GM12878 (cell line): ENCODE measurements at regions not wholly inside any gene's neighbourhood (a gene's known extent, or its start where the extent isn't known, plus 50 kb on each side); places are given as distances from the start of the nearest gene placed in this dataset.

Source experiments
- ATAC-seq: fragments of 200-7000 bp; cut with Tn5 transposase; 3 replicates; pipeline ENCODE4 v1.9.1; 2020; ENCODE audit warnings: mild to moderate bottlenecking, moderate library complexity
- BruUV-seq: library from RNA; stranded (reverse); fragments of 400-500 nt; replicated peaks from 2 replicates; lab custom pipeline; 2021; lab: Mats Ljungman, UMichigan
- CTCF ChIA-PET: fragments of 300-600 bp; sonication (Branson Sonifier 250); formaldehyde crosslinking; extraction: SDS; loops from one replicate; lab custom pipeline; 2021; ENCODE audit warnings: inconsistent platforms; lab: Yijun Ruan, JAX
- POLR2A ChIA-PET: fragments of 350-600 bp; formaldehyde crosslinking; extraction: SDS; loops from one replicate; lab custom pipeline; 2021; ENCODE audit warnings: inconsistent platforms; lab: Charles Lee
- RAD21 ChIA-PET: fragments of 300-600 bp; sonication (Branson Sonifier 250); formaldehyde crosslinking; loops from one replicate; lab custom pipeline; 2023; ENCODE audit warnings: antibody characterized with exemption; ENCODE audit not compliant: unreplicated experiment; lab: Charles Lee
- SMC1A ChIA-PET: fragments of 300-600 bp; sonication (Branson Sonifier 250); formaldehyde crosslinking; loops from one replicate; lab custom pipeline; 2023; ENCODE audit not compliant: unreplicated experiment, uncharacterized antibody; lab: Charles Lee
- DNase-seq: peaks from one replicate; pipeline ENCODE4 v3.0.0-alpha.2; 2011; ENCODE audit warnings: low read depth, low spot score
- FAIRE-seq: peaks from 3 replicates; lab custom pipeline; 2011; peaks lifted over from hg19 to GRCh38; lab: Jason Lieb, UNC
- H2AFZ ChIP-seq: 2 replicates; pipeline ENCODE4 v1.6.0; 2011; ENCODE audit warnings: low read depth, low read length, control low read depth; ENCODE audit not compliant: control insufficient read depth
- H3K27ac ChIP-seq: 2 replicates; pipeline ENCODE4 v1.5.1; 2011; ENCODE audit warnings: control low read depth; ENCODE audit not compliant: control insufficient read depth, insufficient read depth
- H3K27me3 ChIP-seq, 2 experiments: replicated peaks in 1 of 2; 2 replicates each; pipeline versions ENCODE4 v1.6.0 to v1.6.1; 2011; ENCODE audit warnings: low read length in 1 of 2; ENCODE audit not compliant: control insufficient read depth in 2 of 2, insufficient read depth in 2 of 2
- H3K36me3 ChIP-seq, 2 experiments: 2 replicates each; pipeline ENCODE4 v1.5.1; 2011; ENCODE audit warnings: low read length in 1 of 2; ENCODE audit not compliant: control insufficient read depth in 2 of 2, insufficient read depth in 2 of 2
- H3K4me1 ChIP-seq: 2 replicates; pipeline ENCODE4 v1.6.1; 2011; ENCODE audit warnings: mild to moderate bottlenecking, low read length, moderate library complexity, mixed read lengths; ENCODE audit not compliant: control insufficient read depth, insufficient read depth
- H3K4me2 ChIP-seq: 2 replicates; pipeline ENCODE4 v1.6.0; 2011; ENCODE audit warnings: control low read depth; ENCODE audit not compliant: control insufficient read depth, insufficient read depth
- H3K4me3 ChIP-seq: fragments of 200-600 bp; sonication (generic); 2 replicates; pipeline ENCODE4 v1.5.1; 2016
- H3K79me2 ChIP-seq: 2 replicates; pipeline ENCODE4 v1.6.0; 2011; ENCODE audit warnings: low read length; ENCODE audit not compliant: control insufficient read depth, insufficient read depth
- H3K9ac ChIP-seq: 2 replicates; pipeline ENCODE4 v1.8.0; 2011; ENCODE audit warnings: low read length, control low read depth, mixed read lengths; ENCODE audit not compliant: control insufficient read depth, insufficient read depth
- H3K9me3 ChIP-seq: replicated peaks from 3 replicates; pipeline ENCODE4 v1.5.1; 2011; ENCODE audit warnings: mild to moderate bottlenecking, low read length; ENCODE audit not compliant: control insufficient read depth, insufficient read depth
- H4K20me1 ChIP-seq: 2 replicates; pipeline ENCODE4 v1.6.0; 2011; ENCODE audit not compliant: control insufficient read depth, insufficient read depth
- CBX3 ChIP-seq: fragments of 200-600 bp; sonication (generic); IDR thresholded peaks from 2 replicates; pipeline ENCODE4 v1.6.1; 2016; ENCODE audit warnings: low read depth, borderline replicate concordance
- CHD2 ChIP-seq: IDR thresholded peaks from 2 replicates; pipeline ENCODE4 v1.6.1; 2011; ENCODE audit warnings: low read depth, low read length, improper control_type of control experiment, borderline replicate concordance
- EP300 ChIP-seq, 2 experiments: fragments of 150-350 bp in 1 of 2; IDR thresholded peaks; 2 replicates each; pipeline ENCODE4 v1.6.1; 2011 to 2012; ENCODE audit warnings: low read depth in 2 of 2, low read length in 2 of 2, borderline replicate concordance in 1 of 2, improper control_type of control experiment in 1 of 2, inconsistent platforms in 1 of 2; ENCODE audit not compliant: control insufficient read depth in 1 of 2
- EZH2 ChIP-seq: IDR thresholded peaks from 2 replicates; pipeline ENCODE4 v1.6.1; 2012; ENCODE audit warnings: low read depth, mild to moderate bottlenecking, control low read depth, inconsistent platforms, low read length, borderline replicate concordance; ENCODE audit not compliant: control insufficient read depth
- JUND ChIP-seq: IDR thresholded peaks from 2 replicates; pipeline ENCODE4 v1.6.1; 2012; ENCODE audit warnings: low read depth, mild to moderate bottlenecking, low read length, improper control_type of control experiment, moderate library complexity
- MTA3 ChIP-seq: IDR thresholded peaks from 2 replicates; pipeline ENCODE4 v1.6.1; 2012; ENCODE audit warnings: low read length, inconsistent platforms, borderline replicate concordance
- RBBP5 ChIP-seq: fragments of 200-600 bp; sonication (generic); conservative IDR thresholded peaks from 2 replicates; pipeline ENCODE4 v1.6.1; 2016
- RCOR1 ChIP-seq: conservative IDR thresholded peaks from 2 replicates; pipeline ENCODE4 v1.6.1; 2012; ENCODE audit warnings: low read depth, low read length, improper control_type of control experiment
- RFX5 ChIP-seq: IDR thresholded peaks from 2 replicates; pipeline ENCODE4 v1.6.1; 2011; ENCODE audit warnings: low read depth, low read length, improper control_type of control experiment
- SMC3 ChIP-seq: IDR thresholded peaks from 2 replicates; pipeline ENCODE4 v1.6.1; 2011; ENCODE audit warnings: low read length, improper control_type of control experiment, borderline replicate concordance
- TCF7 ChIP-seq: IDR thresholded peaks from 2 replicates; pipeline ENCODE4 v1.6.1; 2014; ENCODE audit warnings: antibody characterized with exemption, borderline replicate concordance
- ZNF207 ChIP-seq: fragments of 450-650 bp; IDR thresholded peaks from 2 replicates; pipeline ENCODE4 v1.6.1; 2014; ENCODE audit warnings: antibody characterized with exemption, mild to moderate bottlenecking, borderline replicate concordance
- ZSCAN29 ChIP-seq: fragments of 450-650 bp; IDR thresholded peaks from 2 replicates; pipeline ENCODE4 v1.6.1; 2017; ENCODE audit warnings: mild to moderate bottlenecking, moderate library complexity
- WGBS: methylation state at CpG from one replicate; pipeline ENCODE4 v1.1.6; 2016; ENCODE audit warnings: low lambda C conversion rate; ENCODE audit not compliant: insufficient replicate concordance, insufficient coverage; ENCODE audit errors: missing lambda C conversion rate; 5-methylcytosine and 5-hydroxymethylcytosine counted together
- in situ Hi-C: fragments of 300-500 bp; cut with MboI; formaldehyde crosslinking; loops from 9 replicates; pipeline ENCODE4 v1.14.3; 2018; ENCODE audit warnings: mixed read lengths
- intact Hi-C: fragments of 100-400 bp; cut with micrococcal nuclease; formaldehyde crosslinking; loops from one replicate; pipeline ENCODE4 v1.14.2; 2022; ENCODE audit not compliant: unreplicated experiment
- TF ChIP-seq, protein P1 (sequence below): fragments of 450-650 bp; IDR thresholded peaks from 2 replicates; pipeline ENCODE4 v1.6.1; 2018; ENCODE audit warnings: mild to moderate bottlenecking, low read depth, moderate library complexity; ENCODE audit not compliant: partially characterized antibody
- TF ChIP-seq, protein P2 (sequence below): IDR thresholded peaks from 2 replicates; pipeline ENCODE4 v1.6.1; 2012; ENCODE audit warnings: low read length, inconsistent platforms
- TF ChIP-seq, protein P3 (sequence below): fragments of 450-650 bp; formaldehyde crosslinking; IDR thresholded peaks from 2 replicates; pipeline ENCODE4 v1.4.0; 2020; ENCODE audit warnings: mild to moderate bottlenecking, moderate library complexity
- TF ChIP-seq, protein P4 (sequence below): fragments of 450-650 bp; IDR thresholded peaks from 2 replicates; pipeline ENCODE4 v1.6.1; 2016; ENCODE audit warnings: mild to moderate bottlenecking

DNA sequence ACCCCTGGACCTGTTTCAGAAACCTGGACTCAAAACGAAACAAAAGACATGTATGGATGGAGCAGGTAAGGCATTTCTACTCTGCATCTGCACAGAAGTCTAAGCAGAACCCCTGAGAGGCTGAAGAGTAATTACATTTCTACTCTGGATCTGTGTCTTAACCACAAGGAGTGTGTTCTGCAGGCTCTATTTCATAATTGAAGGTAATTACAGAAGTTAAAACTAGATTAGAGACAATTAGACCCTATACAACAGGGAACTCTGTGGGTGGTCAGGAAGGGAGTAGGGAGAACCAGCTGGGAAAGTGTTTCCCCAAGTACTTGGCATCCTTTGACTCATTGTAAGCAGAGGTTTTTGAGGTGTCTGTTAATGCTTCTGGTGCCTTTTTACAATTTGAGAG is 69.8 kb downstream of the IGSF1 start:
- Histone ChIP-seq H4K20me1 (no peaks in the 10 kb centered on the region), H3K36me3 (no peaks in the 10 kb centered on the region), H3K9ac (no peak overlapping the region), H3K27ac (no peak overlapping the region), H3K79me2 (no peaks in the 10 kb centered on the region), H3K4me3 (no peak overlapping the region), H3K4me1 (no peaks in the 10 kb centered on the region), H2AFZ (no peak overlapping the region), H3K4me2 (no peak overlapping the region), H3K9me3 (no peaks in the 10 kb centered on the region), H3K27me3 (no peaks in the 10 kb centered on the region; a peak in 1 of 4 replicates)
- TF ChIP-seq ZNF207, result no peak
- TF ChIP-seq, protein P1, sequence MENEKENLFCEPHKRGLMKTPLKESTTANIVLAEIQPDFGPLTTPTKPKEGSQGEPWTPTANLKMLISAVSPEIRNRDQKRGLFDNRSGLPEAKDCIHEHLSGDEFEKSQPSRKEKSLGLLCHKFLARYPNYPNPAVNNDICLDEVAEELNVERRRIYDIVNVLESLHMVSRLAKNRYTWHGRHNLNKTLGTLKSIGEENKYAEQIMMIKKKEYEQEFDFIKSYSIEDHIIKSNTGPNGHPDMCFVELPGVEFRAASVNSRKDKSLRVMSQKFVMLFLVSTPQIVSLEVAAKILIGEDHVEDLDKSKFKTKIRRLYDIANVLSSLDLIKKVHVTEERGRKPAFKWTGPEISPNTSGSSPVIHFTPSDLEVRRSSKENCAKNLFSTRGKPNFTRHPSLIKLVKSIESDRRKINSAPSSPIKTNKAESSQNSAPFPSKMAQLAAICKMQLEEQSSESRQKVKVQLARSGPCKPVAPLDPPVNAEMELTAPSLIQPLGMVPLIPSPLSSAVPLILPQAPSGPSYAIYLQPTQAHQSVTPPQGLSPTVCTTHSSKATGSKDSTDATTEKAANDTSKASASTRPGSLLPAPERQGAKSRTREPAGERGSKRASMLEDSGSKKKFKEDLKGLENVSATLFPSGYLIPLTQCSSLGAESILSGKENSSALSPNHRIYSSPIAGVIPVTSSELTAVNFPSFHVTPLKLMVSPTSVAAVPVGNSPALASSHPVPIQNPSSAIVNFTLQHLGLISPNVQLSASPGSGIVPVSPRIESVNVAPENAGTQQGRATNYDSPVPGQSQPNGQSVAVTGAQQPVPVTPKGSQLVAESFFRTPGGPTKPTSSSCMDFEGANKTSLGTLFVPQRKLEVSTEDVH, result no peak
- no peak for TF ChIP-seq EP300 (IDR thresholded peaks at IDR 0.05; ENCODE audit: borderline replicate concordance in 1 of 2, control insufficient read depth in 1 of 2, low read depth in 2 of 2, low read length in 2 of 2)
- TF ChIP-seq JUND, result no peak
- TF ChIP-seq SMC3, result no peak
- TF ChIP-seq RBBP5, result no peak
- TF ChIP-seq ZSCAN29, result no peak
- no peak for TF ChIP-seq MTA3
- TF ChIP-seq, protein P2, sequence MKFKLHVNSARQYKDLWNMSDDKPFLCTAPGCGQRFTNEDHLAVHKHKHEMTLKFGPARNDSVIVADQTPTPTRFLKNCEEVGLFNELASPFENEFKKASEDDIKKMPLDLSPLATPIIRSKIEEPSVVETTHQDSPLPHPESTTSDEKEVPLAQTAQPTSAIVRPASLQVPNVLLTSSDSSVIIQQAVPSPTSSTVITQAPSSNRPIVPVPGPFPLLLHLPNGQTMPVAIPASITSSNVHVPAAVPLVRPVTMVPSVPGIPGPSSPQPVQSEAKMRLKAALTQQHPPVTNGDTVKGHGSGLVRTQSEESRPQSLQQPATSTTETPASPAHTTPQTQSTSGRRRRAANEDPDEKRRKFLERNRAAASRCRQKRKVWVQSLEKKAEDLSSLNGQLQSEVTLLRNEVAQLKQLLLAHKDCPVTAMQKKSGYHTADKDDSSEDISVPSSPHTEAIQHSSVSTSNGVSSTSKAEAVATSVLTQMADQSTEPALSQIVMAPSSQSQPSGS, result no peak
- no peak for TF ChIP-seq RFX5
- TF ChIP-seq CHD2, result no peak
- TF ChIP-seq EZH2, result no peak
- TF ChIP-seq TCF7, result no peak
- no peak for TF ChIP-seq CBX3
- TF ChIP-seq, protein P3, sequence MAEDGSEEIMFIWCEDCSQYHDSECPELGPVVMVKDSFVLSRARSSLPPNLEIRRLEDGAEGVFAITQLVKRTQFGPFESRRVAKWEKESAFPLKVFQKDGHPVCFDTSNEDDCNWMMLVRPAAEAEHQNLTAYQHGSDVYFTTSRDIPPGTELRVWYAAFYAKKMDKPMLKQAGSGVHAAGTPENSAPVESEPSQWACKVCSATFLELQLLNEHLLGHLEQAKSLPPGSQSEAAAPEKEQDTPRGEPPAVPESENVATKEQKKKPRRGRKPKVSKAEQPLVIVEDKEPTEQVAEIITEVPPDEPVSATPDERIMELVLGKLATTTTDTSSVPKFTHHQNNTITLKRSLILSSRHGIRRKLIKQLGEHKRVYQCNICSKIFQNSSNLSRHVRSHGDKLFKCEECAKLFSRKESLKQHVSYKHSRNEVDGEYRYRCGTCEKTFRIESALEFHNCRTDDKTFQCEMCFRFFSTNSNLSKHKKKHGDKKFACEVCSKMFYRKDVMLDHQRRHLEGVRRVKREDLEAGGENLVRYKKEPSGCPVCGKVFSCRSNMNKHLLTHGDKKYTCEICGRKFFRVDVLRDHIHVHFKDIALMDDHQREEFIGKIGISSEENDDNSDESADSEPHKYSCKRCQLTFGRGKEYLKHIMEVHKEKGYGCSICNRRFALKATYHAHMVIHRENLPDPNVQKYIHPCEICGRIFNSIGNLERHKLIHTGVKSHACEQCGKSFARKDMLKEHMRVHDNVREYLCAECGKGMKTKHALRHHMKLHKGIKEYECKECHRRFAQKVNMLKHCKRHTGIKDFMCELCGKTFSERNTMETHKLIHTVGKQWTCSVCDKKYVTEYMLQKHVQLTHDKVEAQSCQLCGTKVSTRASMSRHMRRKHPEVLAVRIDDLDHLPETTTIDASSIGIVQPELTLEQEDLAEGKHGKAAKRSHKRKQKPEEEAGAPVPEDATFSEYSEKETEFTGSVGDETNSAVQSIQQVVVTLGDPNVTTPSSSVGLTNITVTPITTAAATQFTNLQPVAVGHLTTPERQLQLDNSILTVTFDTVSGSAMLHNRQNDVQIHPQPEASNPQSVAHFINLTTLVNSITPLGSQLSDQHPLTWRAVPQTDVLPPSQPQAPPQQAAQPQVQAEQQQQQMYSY (CRISPR knock-in tag), result no peak
- TF ChIP-seq, protein P4, sequence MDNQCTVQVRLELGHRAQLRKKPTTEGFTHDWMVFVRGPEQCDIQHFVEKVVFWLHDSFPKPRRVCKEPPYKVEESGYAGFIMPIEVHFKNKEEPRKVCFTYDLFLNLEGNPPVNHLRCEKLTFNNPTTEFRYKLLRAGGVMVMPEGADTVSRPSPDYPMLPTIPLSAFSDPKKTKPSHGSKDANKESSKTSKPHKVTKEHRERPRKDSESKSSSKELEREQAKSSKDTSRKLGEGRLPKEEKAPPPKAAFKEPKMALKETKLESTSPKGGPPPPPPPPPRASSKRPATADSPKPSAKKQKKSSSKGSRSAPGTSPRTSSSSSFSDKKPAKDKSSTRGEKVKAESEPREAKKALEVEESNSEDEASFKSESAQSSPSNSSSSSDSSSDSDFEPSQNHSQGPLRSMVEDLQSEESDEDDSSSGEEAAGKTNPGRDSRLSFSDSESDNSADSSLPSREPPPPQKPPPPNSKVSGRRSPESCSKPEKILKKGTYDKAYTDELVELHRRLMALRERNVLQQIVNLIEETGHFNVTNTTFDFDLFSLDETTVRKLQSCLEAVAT, result no peak
- no peak for TF ChIP-seq RCOR1
- ChIA-PET SMC1A (no interaction called here), CTCF (no interaction called here), RAD21 (no interaction called here), POLR2A (no interaction called here)
- in situ Hi-C loops, result no loop called here
- intact Hi-C loops, result no loop called here
- FAIRE-seq, result no peak
- BruUV-seq, result no TSS peak
- DNase-seq, result no peak
- ATAC-seq, result no peak
- WGBS, result 0% methylated on average over 1 of the region's 1 CpG
